ENCODE measurements at regions not wholly inside any gene's neighbourhood (a gene's known extent, or its start where the extent isn't known, plus 50 kb on each side); places are given as distances from the start of the nearest gene placed in this dataset.

- DNase-seq = no peak
These were observed 140.1 kb upstream of the CPSF6 start for GRCh38 chr12:69099201-69099837.

- no peak for DNase-seq
These were observed 137.9 kb upstream of the CPSF6 start for GRCh38 chr12:69101505-69101904.

GRCh38 chr12:69102856-69103255 lies 136.5 kb upstream of the CPSF6 start:
- DNase-seq = no peak

GRCh38 chr12:69105101-69105962 lies 134.0 kb upstream of the CPSF6 start:
- DNase-seq = peak; percentile 65 to 88

GRCh38 chr12:69106482-69107118 lies 132.8 kb upstream of the CPSF6 start:
- no peak for DNase-seq

GRCh38 chr12:69107541-69107940 lies 131.8 kb upstream of the CPSF6 start:
- no peak for DNase-seq

GRCh38 chr12:69108037-69108436 lies 131.3 kb upstream of the CPSF6 start:
- no peak for DNase-seq

- DNase-seq = no peak
These were observed 126.8 kb upstream of the CPSF6 start for GRCh38 chr12:69112616-69113015.

- DNase-seq = no peak
These were observed 124.3 kb upstream of the CPSF6 start for GRCh38 chr12:69115099-69115498.

GRCh38 chr12:69115951-69116350 lies 123.4 kb upstream of the CPSF6 start:
- DNase-seq = no peak

GRCh38 chr12:69117566-69118266 lies 121.7 kb upstream of the CPSF6 start:
- DNase-seq = no peak

- no peak for DNase-seq
These were observed 120.9 kb upstream of the CPSF6 start for GRCh38 chr12:69118516-69118915.

GRCh38 chr12:69119770-69120169 lies 119.6 kb upstream of the CPSF6 start:
- DNase-seq = no peak

- DNase-seq = no peak
These were observed 119.0 kb upstream of the CPSF6 start for GRCh38 chr12:69120354-69120753.

GRCh38 chr12:69123311-69123710 lies 116.1 kb upstream of the CPSF6 start:
- DNase-seq = no peak

- no peak for DNase-seq
These were observed 115.3 kb upstream of the CPSF6 start for GRCh38 chr12:69123919-69124638.

GRCh38 chr12:69129017-69129416 lies 110.4 kb upstream of the CPSF6 start:
- no peak for DNase-seq

- DNase-seq = no peak
These were observed 109.8 kb upstream of the CPSF6 start for GRCh38 chr12:69129564-69129963.

- DNase-seq = peak in 1 of 2 experiments; percentile 2
These were observed 109.3 kb upstream of the CPSF6 start for GRCh38 chr12:69130064-69130463.

- DNase-seq = no peak
These were observed 108.3 kb upstream of the CPSF6 start for GRCh38 chr12:69131077-69131476.

- DNase-seq = peak in 1 of 2 experiments; percentile 17
These were observed 102.3 kb upstream of the CPSF6 start for GRCh38 chr12:69136931-69137613.

GRCh38 chr12:69141074-69141473 lies 98.3 kb upstream of the CPSF6 start:
- DNase-seq = no peak
